C4-2B (cell line): ENCODE measurements at regions not wholly inside any gene's neighbourhood (a gene's known extent, or its start where the extent isn't known, plus 50 kb on each side); places are given as distances from the start of the nearest gene placed in this dataset.

ENCODE experiments used
- CTCF ChIP-seq: fragments of 450-650 bp; conservative IDR thresholded peaks from 2 replicates; pipeline ENCODE4 v1.5.1; 2017; ENCODE audit warnings: mild to moderate bottlenecking
- ZFX ChIP-seq: fragments of 450-650 bp; IDR thresholded peaks from 2 replicates; pipeline ENCODE4 v1.6.1; 2017

DNA sequence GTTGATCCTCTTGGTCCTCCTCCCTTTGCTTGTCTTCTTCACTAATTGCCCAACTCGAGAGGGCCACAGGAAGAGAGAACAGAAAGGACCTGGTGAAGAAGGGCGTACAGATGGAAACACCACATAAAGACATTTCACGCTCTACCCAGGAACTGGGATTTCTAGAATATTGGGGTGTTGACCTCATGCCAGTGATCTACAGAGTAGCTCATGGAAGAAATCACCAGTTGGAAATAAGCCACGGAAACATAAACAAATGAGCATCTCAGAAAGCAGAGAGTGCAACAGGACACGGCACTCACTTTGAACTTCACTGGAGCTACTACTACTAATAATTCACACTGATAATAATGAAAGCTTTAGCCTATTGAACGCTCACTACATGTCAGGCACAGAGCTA lies 84.6 kb upstream of the ARHGEF3 start:
- TF ChIP-seq CTCF (no peak), ZFX (no peak)
